Activated CD4-positive, alpha-beta T cell treated with anti-CD3 and anti-CD28 coated beads, Interleukin-2, Interleukin-6, amounts not matched to agents 100 ng/mL and 50 ng/mL, durations not matched to agents 16 hours and 8 hours (primary cell): ENCODE measurements at regions not wholly inside any gene's neighbourhood (a gene's known extent, or its start where the extent isn't known, plus 50 kb on each side); places are given as distances from the start of the nearest gene placed in this dataset.
"Not testable (repeated sequence)": the region's sequence is repeated elsewhere in the genome, so short reads cannot be mapped to it uniquely, and the experiment has no call there.

ENCODE experiments used
- DNase-seq: peaks from one replicate; pipeline ENCODE4 v3.0.0-alpha.2; 2020

- no peak for DNase-seq
Observed at GRCh38 chr15:54839379-54839778, 357.4 kb downstream of the RSL24D1 start.

- DNase-seq, result peak; percentile 54
Observed at GRCh38 chr15:54836052-54836795, 360.5 kb downstream of the RSL24D1 start.

DNA sequence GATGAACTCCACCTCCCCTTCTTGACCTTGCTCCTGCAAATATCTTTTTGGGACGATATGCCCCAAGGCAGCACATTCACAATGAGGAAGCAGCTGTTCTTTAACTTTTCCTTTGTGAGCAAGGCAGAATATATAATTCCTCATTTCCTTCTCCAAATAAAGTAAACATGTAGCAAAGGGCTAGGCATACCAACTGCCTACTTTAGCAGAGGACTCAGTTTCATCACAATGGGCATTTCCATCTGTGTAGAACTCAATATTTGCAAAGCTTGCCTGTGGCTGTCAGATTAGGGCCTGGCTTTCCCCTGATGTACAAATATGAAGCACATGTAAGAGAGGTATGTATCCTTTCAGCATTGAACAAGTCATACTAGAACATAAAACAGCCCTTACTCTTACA, 366.9 kb downstream of the RSL24D1 start:
- no peak for DNase-seq

DNA sequence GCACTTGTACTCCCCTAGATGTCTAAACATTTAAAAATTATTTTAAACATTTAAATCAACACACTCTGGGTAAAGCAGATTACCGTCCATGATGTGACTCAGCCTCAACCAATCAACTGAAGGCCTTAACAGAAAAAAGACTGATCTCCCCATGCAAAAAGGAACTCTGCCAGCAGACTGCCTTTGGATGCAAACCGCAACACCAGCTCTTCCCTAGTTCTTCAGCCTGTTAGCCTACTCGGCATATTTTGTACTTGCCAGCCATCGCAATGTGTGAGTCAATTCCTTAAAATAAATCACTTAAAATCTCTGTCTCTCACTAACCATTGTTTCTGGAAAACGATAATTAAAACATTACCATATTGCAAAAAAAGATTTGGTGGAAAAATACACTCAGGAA, 375.9 kb downstream of the RSL24D1 start:
- DNase-seq, result no peak

DNA sequence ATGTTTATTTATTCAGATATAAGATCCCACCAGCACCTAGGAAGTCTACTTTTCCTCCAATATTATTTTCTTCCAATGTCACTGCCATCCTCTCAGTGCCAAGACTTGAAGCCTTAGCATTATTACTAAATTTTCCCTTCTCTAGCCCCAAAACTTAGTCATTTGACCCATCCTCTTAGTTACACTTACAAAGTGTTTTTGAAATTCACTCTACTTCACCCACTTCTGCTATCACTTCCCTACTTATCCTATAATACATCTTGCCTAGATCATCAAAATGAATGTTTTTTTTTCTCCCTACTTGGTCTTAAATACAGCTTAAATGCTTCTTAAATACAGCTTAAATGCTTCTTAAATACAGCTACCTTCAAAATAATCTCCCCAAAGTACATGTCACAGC, 376.6 kb downstream of the RSL24D1 start:
- no peak for DNase-seq

DNA sequence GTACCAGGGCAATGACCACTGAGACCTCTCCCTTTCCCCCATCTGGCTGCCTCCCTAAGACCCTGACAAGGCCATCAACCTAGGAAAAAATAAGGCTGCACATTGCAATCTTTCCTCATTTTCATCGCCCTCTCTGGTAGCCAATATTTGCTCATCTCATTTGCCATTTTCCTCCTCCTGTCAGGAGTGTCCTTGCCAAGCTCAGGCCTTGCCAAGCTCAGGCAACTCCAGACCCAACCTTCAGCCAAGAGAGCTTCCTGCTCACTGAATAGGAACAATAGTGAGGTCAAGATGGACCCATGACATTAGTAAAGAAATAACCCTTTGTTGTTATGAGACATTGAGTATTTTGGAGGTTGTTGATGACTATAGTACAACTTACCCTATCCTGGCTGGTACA, 380.3 kb downstream of the RSL24D1 start:
- DNase-seq, result no peak

- DNase-seq, result no peak
Observed at GRCh38 chr15:54815556-54815955, 381.2 kb downstream of the RSL24D1 start.

GRCh38 chr15:54812383-54812782, 384.4 kb downstream of the RSL24D1 start:
- no peak for DNase-seq

DNA sequence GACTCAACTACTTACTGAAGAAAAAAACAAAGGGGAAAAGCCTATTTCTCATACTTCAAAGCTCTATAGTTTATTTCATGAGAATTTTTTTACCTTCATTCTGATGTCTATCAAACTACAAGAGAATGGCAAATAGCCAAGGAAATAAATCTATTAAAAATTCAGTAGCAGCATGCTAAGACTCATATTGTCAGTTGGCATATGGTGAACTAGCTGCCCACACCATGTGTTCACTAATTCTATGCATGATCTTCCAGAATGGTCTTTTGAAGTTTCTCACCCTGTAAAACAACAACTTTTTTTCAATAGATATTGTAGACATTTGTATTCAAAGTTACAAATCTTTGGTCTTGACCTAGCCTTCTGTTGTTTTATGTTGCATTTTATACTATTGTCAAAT, 386.2 kb downstream of the RSL24D1 start:
- no peak for DNase-seq

DNA sequence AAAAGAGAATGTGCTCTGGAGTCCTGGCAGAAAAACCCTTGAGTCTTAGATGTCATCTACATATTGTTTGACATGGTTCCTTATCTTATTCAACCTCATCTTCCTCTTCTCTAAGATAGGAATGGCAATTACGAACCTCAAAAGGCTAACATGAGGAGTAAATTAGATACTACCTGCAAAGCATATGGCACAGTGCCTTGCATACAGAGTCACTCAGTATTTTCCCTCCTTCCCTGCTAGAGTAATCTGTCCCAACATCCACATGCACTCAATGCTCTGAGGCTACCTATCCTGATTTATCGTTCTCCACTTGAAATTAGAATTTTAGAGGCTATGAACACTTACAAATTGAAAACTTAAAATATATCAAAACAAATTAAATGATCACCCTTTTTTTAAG, 386.7 kb downstream of the RSL24D1 start:
- no peak for DNase-seq

- no peak for DNase-seq
Observed at GRCh38 chr15:54808321-54808720, 388.4 kb downstream of the RSL24D1 start.

- no peak for DNase-seq
Observed at GRCh38 chr15:54803987-54804386, 392.8 kb downstream of the RSL24D1 start.

GRCh38 chr15:54803134-54803808, 393.5 kb downstream of the RSL24D1 start:
- peak; percentile 13 for DNase-seq

DNA sequence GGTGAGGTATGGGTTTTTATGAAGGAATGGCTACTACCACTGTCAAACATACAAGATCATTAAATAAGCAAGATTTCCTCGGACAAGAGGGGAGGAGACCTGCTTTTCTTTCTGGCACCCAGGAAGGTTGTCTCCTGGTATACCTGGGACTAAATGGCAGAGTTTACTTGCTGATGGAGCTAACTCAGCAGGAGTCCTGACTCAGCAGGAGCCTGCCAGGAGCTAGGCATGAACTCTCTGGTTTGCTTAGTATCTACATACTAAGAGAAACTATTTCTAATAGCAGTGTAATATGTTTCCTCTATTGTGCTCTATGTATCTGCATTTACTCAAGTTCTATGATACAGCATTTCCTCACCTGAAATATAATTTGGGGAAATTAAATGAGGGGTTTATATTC, 404.2 kb downstream of the RSL24D1 start:
- DNase-seq, result no peak

DNA sequence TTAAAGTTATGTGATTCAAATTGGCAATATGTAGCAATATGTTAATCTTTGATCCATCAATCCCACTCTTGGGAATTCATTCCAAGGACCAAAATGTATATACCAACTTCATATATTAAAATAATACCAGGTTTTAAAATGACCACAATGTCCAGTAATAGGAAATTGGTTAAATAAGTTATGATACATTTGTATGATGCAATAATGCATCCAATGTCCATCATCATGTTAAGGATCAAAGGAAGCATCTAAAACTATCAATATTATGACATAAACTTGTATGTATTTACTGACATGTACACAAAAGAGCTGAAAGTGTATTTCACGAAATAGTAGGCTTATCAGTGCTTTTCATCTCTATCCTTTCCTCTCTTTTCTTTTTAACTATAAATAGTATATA, 406.0 kb downstream of the RSL24D1 start:
- no peak for DNase-seq

DNA sequence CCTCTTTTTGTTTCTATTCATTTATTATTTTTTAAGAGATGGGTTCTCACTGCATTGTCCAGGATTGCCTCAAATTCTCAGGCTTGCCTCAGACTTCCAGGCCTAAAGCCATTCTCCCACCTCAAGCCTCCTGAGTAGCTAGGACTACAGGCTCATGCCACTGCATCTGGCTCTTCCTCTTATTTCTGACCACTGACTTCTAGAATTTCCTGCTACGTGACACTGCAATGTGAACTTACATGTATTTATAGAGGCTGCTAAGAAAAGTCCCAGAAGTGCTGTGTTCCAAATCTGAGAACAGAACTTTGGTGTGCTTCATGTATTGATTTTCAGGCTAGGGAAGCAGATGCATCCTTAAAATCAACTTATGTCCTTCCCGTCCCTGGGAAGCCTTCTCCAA, 407.4 kb downstream of the RSL24D1 start:
- no peak for DNase-seq

GRCh38 chr15:54781220-54781619, 415.5 kb downstream of the RSL24D1 start:
- not testable (repeated sequence) for DNase-seq

DNA sequence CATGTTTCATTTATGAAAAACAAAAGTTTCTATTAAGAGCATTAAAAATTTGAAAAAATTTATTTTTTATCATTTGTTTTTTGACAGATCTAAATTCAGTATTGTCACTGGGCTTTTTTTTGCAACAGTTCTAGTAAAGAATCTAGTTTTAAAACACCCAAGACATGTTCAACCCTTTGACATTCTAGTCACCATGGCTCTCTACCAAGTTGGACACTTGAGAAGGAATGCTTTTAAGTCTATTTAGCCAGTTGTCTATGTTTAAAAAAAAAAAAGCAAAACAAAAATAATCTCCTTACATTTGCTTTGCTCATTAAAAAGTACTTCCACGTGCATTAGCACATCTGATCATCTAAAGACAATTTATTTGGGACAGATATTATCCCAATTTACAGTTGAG, 417.5 kb downstream of the RSL24D1 start:
- DNase-seq, result no peak

GRCh38 chr15:54776410-54776809, 420.3 kb downstream of the RSL24D1 start:
- no peak for DNase-seq

GRCh38 chr15:54772663-54773062, 424.1 kb downstream of the RSL24D1 start:
- no peak for DNase-seq

- DNase-seq, result not testable (repeated sequence)
Observed at GRCh38 chr15:54749461-54749860, 447.3 kb downstream of the RSL24D1 start.

DNA sequence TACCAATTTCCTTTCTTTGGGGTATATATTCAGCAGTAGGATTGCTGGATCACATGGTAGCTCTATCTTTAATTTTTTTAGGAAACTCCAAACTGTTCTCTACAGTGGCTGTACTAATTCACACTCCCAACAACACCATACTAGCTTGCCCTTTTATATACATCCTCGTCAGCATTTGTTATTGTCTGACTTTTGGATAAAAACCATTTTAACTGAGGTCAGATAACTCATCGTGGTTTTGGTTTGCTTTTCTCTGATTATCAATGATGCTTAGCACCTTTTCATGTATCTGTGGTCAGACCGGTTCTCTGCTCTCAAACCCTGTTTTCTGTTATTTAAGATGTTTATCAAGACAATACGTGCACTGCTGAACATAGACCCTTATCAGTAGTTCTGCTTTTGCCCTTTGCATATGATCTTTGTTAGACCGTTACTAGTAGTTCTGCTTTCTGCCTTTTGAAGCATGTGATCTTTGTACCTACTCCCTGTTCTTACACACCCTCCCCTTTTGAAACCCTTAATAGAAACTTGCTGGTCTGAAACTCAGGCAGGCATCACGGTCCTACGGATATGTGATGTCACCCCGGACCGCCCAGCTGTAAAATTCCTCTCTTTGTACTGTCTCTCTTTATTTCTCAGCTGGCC, 474.3 kb downstream of the RSL24D1 start:
- no peak for DNase-seq

GRCh38 chr15:54719325-54719724, 477.4 kb downstream of the RSL24D1 start:
- no peak for DNase-seq
